Liver (tissue), 7 donors: ENCODE measurements at regions not wholly inside any gene's neighbourhood (a gene's known extent, or its start where the extent isn't known, plus 50 kb on each side); places are given as distances from the start of the nearest gene placed in this dataset.

Experiments
- DNase-seq: peaks from one replicate; pipeline ENCODE4 v3.0.0-alpha.2; 2017; ENCODE audit warnings: low spot score
- H3K27ac ChIP-seq, 2 donors: one replicate each; pipeline ENCODE4 v1.7.0; 2013; ENCODE audit warnings: inconsistent platforms in 2 of 2, low read length in 2 of 2, control low read depth in 1 of 2, low read depth in 1 of 2, mild to moderate bottlenecking in 1 of 2
- H3K27me3 ChIP-seq, 4 donors: one replicate each; pipeline versions ENCODE4 v1.6.1 to v1.7.0; 2013; ENCODE audit warnings: low read length in 3 of 4, inconsistent platforms in 1 of 4, mild to moderate bottlenecking in 1 of 4, moderate library complexity in 1 of 4; ENCODE audit not compliant: control insufficient read depth in 4 of 4, insufficient read depth in 4 of 4
- H3K36me3 ChIP-seq, 4 donors: one replicate each; pipeline versions ENCODE4 v1.6.1 to v1.7.0; 2013; ENCODE audit warnings: low read length in 3 of 4, mild to moderate bottlenecking in 3 of 4, low read depth in 1 of 4, moderate library complexity in 1 of 4; ENCODE audit not compliant: control insufficient read depth in 4 of 4, insufficient read depth in 3 of 4
- H3K4me1 ChIP-seq, 4 donors: one replicate each; pipeline versions ENCODE4 v1.6.1 to v1.7.0; 2013; ENCODE audit warnings: low read length in 3 of 4, mild to moderate bottlenecking in 3 of 4, moderate library complexity in 1 of 4; ENCODE audit not compliant: control insufficient read depth in 4 of 4, insufficient read depth in 4 of 4
- H3K4me3 ChIP-seq, 3 donors: one replicate each; pipeline versions ENCODE4 v1.6.1 to v1.7.0; 2013; ENCODE audit warnings: low read length in 3 of 3, control low read depth in 1 of 3, low read depth in 1 of 3, mild to moderate bottlenecking in 1 of 3
- H3K9ac ChIP-seq, 2 donors: one replicate each; pipeline ENCODE4 v1.7.0; 2013; ENCODE audit warnings: low read length in 2 of 2, mild to moderate bottlenecking in 2 of 2, moderate library complexity in 2 of 2, control low read depth in 1 of 2, low read depth in 1 of 2
- H3K9me3 ChIP-seq, 4 donors: one replicate each; pipeline versions ENCODE4 v1.6.1 to v1.7.0; 2013; ENCODE audit warnings: low read length in 3 of 4; ENCODE audit not compliant: control insufficient read depth in 4 of 4
- GABPA ChIP-seq, 2 donors: IDR thresholded peaks in 1 of 2; conservative IDR thresholded peaks in 1 of 2; 2 replicates each; pipeline ENCODE4 v1.6.1; 2016; ENCODE audit warnings: antibody characterized with exemption in 2 of 2, mild to moderate bottlenecking in 1 of 2, moderate library complexity in 1 of 2
- HNF4G ChIP-seq: IDR thresholded peaks from 2 replicates; pipeline ENCODE4 v1.6.1; 2016; ENCODE audit warnings: antibody characterized with exemption
- JUND ChIP-seq, 2 donors: IDR thresholded peaks; 2 replicates each; pipeline ENCODE4 v1.6.1; 2016; ENCODE audit warnings: antibody characterized with exemption in 2 of 2
- MAX ChIP-seq: IDR thresholded peaks from 2 replicates; pipeline ENCODE4 v1.6.1; 2016; ENCODE audit warnings: antibody characterized with exemption
- NR2F2 ChIP-seq: IDR thresholded peaks from 2 replicates; pipeline ENCODE4 v1.6.1; 2016; ENCODE audit warnings: antibody characterized with exemption
- REST ChIP-seq: IDR thresholded peaks from 2 replicates; pipeline ENCODE4 v1.6.1; 2016; ENCODE audit warnings: antibody characterized with exemption, mild to moderate bottlenecking
- ZBTB33 ChIP-seq: IDR thresholded peaks from 2 replicates; pipeline ENCODE4 v1.6.1; 2016; ENCODE audit warnings: antibody characterized with exemption
- WGBS: extraction: QIAGEN DNeasy Blood & Tissue Kit; methylation state at CpG from one replicate; pipeline ENCODE4 v1.1.7; 2013; 5-methylcytosine and 5-hydroxymethylcytosine counted together
- donor health status: healthy.
- donor health status: healthy.
- donor health status: healthy.
- donor health status: healthy.

- H3K4me1 ChIP-seq = no peaks in the 10 kb centered on the region
- no peak for TF ChIP-seq HNF4G
- no peak for TF ChIP-seq NR2F2
- no peak for TF ChIP-seq JUND (IDR thresholded peaks at IDR 0.05)
- no peak for TF ChIP-seq ZBTB33
- H3K9ac ChIP-seq = no peak overlapping the region
- H3K9me3 ChIP-seq = no peaks in the 10 kb centered on the region
- H3K4me3 ChIP-seq = no peak overlapping the region
- H3K27me3 ChIP-seq = no peaks in the 10 kb centered on the region
- no peak overlapping the region for H3K27ac ChIP-seq
- 64% methylated on average over 2 of the region's 2 CpGs for WGBS
- no peak for DNase-seq
- H3K36me3 ChIP-seq = no peaks in the 10 kb centered on the region
Observed at GRCh38 chr1:117779364-117779763, 150.1 kb downstream of the GDAP2 start.

GRCh38 chr1:117780687-117781475 lies 148.5 kb downstream of the GDAP2 start:
- Histone ChIP-seq H3K9ac (no peak overlapping the region), H3K9me3 (no peaks in the 10 kb centered on the region), H3K4me3 (no peak overlapping the region), H3K36me3 (no peaks in the 10 kb centered on the region), H3K27me3 (no peaks in the 10 kb centered on the region), H3K4me1 (no peaks in the 10 kb centered on the region), H3K27ac (no peak overlapping the region)
- TF ChIP-seq HNF4G (no peak), REST (no peak)
- 82% methylated on average over 5 of the region's 5 CpGs for WGBS
- no peak for DNase-seq

- no peak overlapping the region for H3K27ac ChIP-seq
- no peaks in the 10 kb centered on the region for H3K4me1 ChIP-seq
- no peaks in the 10 kb centered on the region for H3K9me3 ChIP-seq
- 61% methylated on average over 4 of the region's 4 CpGs for whole genome bisulfite sequencing
- no peak overlapping the region for H3K4me3 ChIP-seq
- H3K36me3 ChIP-seq = no peaks in the 10 kb centered on the region
- DNase-seq = no peak
- no peak overlapping the region for H3K9ac ChIP-seq
- TF ChIP-seq GABPA (IDR thresholded peaks at IDR 0.05 in 1 of 2, conservative IDR thresholded peaks at IDR 0.05 in 1 of 2) (no peak), REST (no peak), ZBTB33 (no peak), MAX (no peak), HNF4G (no peak)
- H3K27me3 ChIP-seq = no peaks in the 10 kb centered on the region
Observed at GRCh38 chr1:117782056-117782455, 147.4 kb downstream of the GDAP2 start.
